Right lobe of liver (tissue), 6 donors: ENCODE measurements at regions not wholly inside any gene's neighbourhood (a gene's known extent, or its start where the extent isn't known, plus 50 kb on each side); places are given as distances from the start of the nearest gene placed in this dataset.

ENCODE experiments used
- ATAC-seq, 4 donors: fragments of 200-7000 bp; cut with Tn5 transposase; one replicate each; pipeline ENCODE4 v1.9.1; 2020; ENCODE audit warnings: mild to moderate bottlenecking in 4 of 4, moderate library complexity in 4 of 4
- DNase-seq, 3 donors: peaks; one replicate each; pipeline ENCODE4 v3.0.0-alpha.2; 2020
- H3K27ac ChIP-seq, 3 donors: fragments of 200-600 bp; one replicate each; pipeline ENCODE4 v1.8.0; 2022
- H3K27me3 ChIP-seq, 2 donors: fragments of 200-600 bp; one replicate each; pipeline ENCODE4 v1.8.0; 2022
- H3K36me3 ChIP-seq, 4 donors: fragments of 200-600 bp; sonication (generic) in 1 of 4; one replicate each; pipeline versions ENCODE4 v1.5.1 to v1.8.0; 2017 to 2022; ENCODE audit warnings: control low read depth in 1 of 4
- H3K4me1 ChIP-seq, 4 donors: fragments of 200-600 bp; sonication (generic) in 1 of 4; one replicate each; pipeline versions ENCODE4 v1.5.1 to v1.8.0; 2017 to 2022; ENCODE audit warnings: control low read depth in 1 of 4
- H3K4me3 ChIP-seq, 3 donors: fragments of 200-600 bp; one replicate each; pipeline ENCODE4 v1.8.0; 2022
- H3K9me3 ChIP-seq, 4 donors: fragments of 200-600 bp; sonication (generic) in 1 of 4; one replicate each; pipeline versions ENCODE4 v1.5.1 to v1.8.0; 2017 to 2022; ENCODE audit warnings: control low read depth in 1 of 4
- CTCF ChIP-seq, 4 donors: fragments of 200-600 bp in 3 of 4; fragments of 450-650 bp in 1 of 4; IDR thresholded peaks; one replicate each; pipeline versions ENCODE4 v1.5.1 to v1.8.0; 2016 to 2022; ENCODE audit warnings: antibody characterized with exemption in 4 of 4, mild to moderate bottlenecking in 2 of 4
- POLR2A ChIP-seq: fragments of 450-650 bp; IDR thresholded peaks from one replicate; pipeline ENCODE4 v1.6.1; 2017; ENCODE audit warnings: antibody characterized with exemption, mild to moderate bottlenecking
- WGBS: methylation state at CpG from one replicate; pipeline ENCODE4 v1.1.6; 2018; ENCODE audit warnings: low coverage, low lambda C conversion rate; ENCODE audit not compliant: insufficient coverage; ENCODE audit errors: missing lambda C conversion rate; 5-methylcytosine and 5-hydroxymethylcytosine counted together
- intact Hi-C, 2 donors: fragments of 100-400 bp; cut with DNase I; formaldehyde crosslinking; loops; one replicate each; pipeline versions ENCODE4 v1.11.2 to v1.14.1; 2022
- donor health status: DM: no; HTN: yes; CAD: no.
- donor health status: DM: no; HTN: no; CAD: no.
- donor health status: DM: no; HTN: no; CAD: no.
- donor health status: DM: no; HTN: yes; CAD: no.
- donor health status: DM: no; HTN: yes; CAD: no.

- no peaks in the 10 kb centered on the region for H3K4me1 ChIP-seq
- intact Hi-C loops: no loop called here
- WGBS: 35% methylated on average over 5 of the region's 14 CpGs
- H3K27ac ChIP-seq: no peak overlapping the region
- TF ChIP-seq POLR2A (no peak), CTCF (IDR thresholded peaks at IDR 0.05) (no peak)
- no peaks in the 10 kb centered on the region for H3K27me3 ChIP-seq
- no peak overlapping the region for H3K4me3 ChIP-seq
- DNase-seq (no peak), ATAC-seq (no peak)
- H3K36me3 ChIP-seq: no peaks in the 10 kb centered on the region
- H3K9me3 ChIP-seq: no peaks in the 10 kb centered on the region
Observed at GRCh38 chr19:31574251-31574973, 225.2 kb upstream of the TSHZ3 start.

- Histone ChIP-seq H3K36me3 (no peaks in the 10 kb centered on the region), H3K9me3 (no peaks in the 10 kb centered on the region), H3K27me3 (no peaks in the 10 kb centered on the region), H3K4me3 (no peak overlapping the region), H3K27ac (no peak overlapping the region), H3K4me1 (no peaks in the 10 kb centered on the region)
- ATAC-seq (no peak), DNase-seq (no peak)
- intact Hi-C loops: no loop called here
- TF ChIP-seq POLR2A: no peak
- TF ChIP-seq CTCF (IDR thresholded peaks at IDR 0.05): no peak
- 52% methylated on average over 11 of the region's 11 CpGs for WGBS
Observed at GRCh38 chr19:31575846-31576335, 226.7 kb upstream of the TSHZ3 start.

- DNase-seq: no peak
- TF ChIP-seq CTCF (IDR thresholded peaks at IDR 0.05) (no peak), POLR2A (no peak)
- no peak overlapping the region for H3K27ac ChIP-seq
- WGBS: 53% methylated on average over 3 of the region's 3 CpGs
- ATAC-seq: no peak
- H3K4me1 ChIP-seq: no peaks in the 10 kb centered on the region
- H3K36me3 ChIP-seq: no peaks in the 10 kb centered on the region
- no peaks in the 10 kb centered on the region for H3K9me3 ChIP-seq
- H3K27me3 ChIP-seq: no peaks in the 10 kb centered on the region
- intact Hi-C loops: no loop called here
- H3K4me3 ChIP-seq: no peak overlapping the region
Observed at GRCh38 chr19:31578326-31578725, 229.1 kb upstream of the TSHZ3 start.

GRCh38 chr19:31583148-31583547 is 233.9 kb upstream of the TSHZ3 start:
- DNase-seq: no peak
- 60% methylated on average over 1 of the region's 1 CpG for WGBS
- ATAC-seq: no peak

More at GRCh38 chr19:31583148-31583547, 233.9 kb upstream of the TSHZ3 start:
- Histone ChIP-seq H3K4me3 (no peak overlapping the region), H3K27ac (no peak overlapping the region), H3K27me3 (peaks cover 0 to 3% of the 10 kb centered on the region in 2 donors), H3K9me3 (no peaks in the 10 kb centered on the region), H3K36me3 (no peaks in the 10 kb centered on the region), H3K4me1 (no peaks in the 10 kb centered on the region)
- TF ChIP-seq CTCF (IDR thresholded peaks at IDR 0.05) (no peak), POLR2A (no peak)
- intact Hi-C loops: no loop called here
